HG02588 (cell line): ENCODE measurements at regions not wholly inside any gene's neighbourhood (a gene's known extent, or its start where the extent isn't known, plus 50 kb on each side); places are given as distances from the start of the nearest gene placed in this dataset.

ENCODE experiments used
- ATAC-seq: cut with Tn5 transposase; IDR thresholded peaks from one replicate; pipeline ENCODE4 v1.9.1; 2021; ENCODE audit warnings: mild to moderate bottlenecking, moderate library complexity; ENCODE audit not compliant: unreplicated experiment

GRCh38 chr3:104578558-104578957 is 788.2 kb upstream of the ALCAM start:
- ATAC-seq: no peak

- ATAC-seq: no peak
Observed at GRCh38 chr3:104582092-104582491, 784.6 kb upstream of the ALCAM start.

- no peak for ATAC-seq
Observed at GRCh38 chr3:104584682-104585081, 782.0 kb upstream of the ALCAM start.

GRCh38 chr3:104586344-104586743 is 780.4 kb upstream of the ALCAM start:
- ATAC-seq: no peak

- no peak for ATAC-seq
Observed at GRCh38 chr3:104588442-104588841, 778.3 kb upstream of the ALCAM start.

- ATAC-seq: no peak
Observed at GRCh38 chr3:104591776-104592175, 774.9 kb upstream of the ALCAM start.

- no peak for ATAC-seq
Observed at GRCh38 chr3:104594491-104594890, 772.2 kb upstream of the ALCAM start.

GRCh38 chr3:104596054-104596453 is 770.7 kb upstream of the ALCAM start:
- no peak for ATAC-seq

GRCh38 chr3:104596551-104596950 is 770.2 kb upstream of the ALCAM start:
- ATAC-seq: peak; percentile 90

GRCh38 chr3:104598848-104599511 is 767.7 kb upstream of the ALCAM start:
- no peak for ATAC-seq

GRCh38 chr3:104604326-104605010 is 762.2 kb upstream of the ALCAM start:
- ATAC-seq: no peak

- ATAC-seq: no peak
Observed at GRCh38 chr3:104606812-104607211, 759.9 kb upstream of the ALCAM start.

GRCh38 chr3:104610730-104611652 is 755.7 kb upstream of the ALCAM start:
- ATAC-seq: no peak

GRCh38 chr3:104612218-104612617 is 754.5 kb upstream of the ALCAM start:
- no peak for ATAC-seq

GRCh38 chr3:104614564-104614963 is 752.1 kb upstream of the ALCAM start:
- no peak for ATAC-seq

- ATAC-seq: no peak
Observed at GRCh38 chr3:104628185-104628789, 738.4 kb upstream of the ALCAM start.

- ATAC-seq: no peak
Observed at GRCh38 chr3:104629038-104629437, 737.7 kb upstream of the ALCAM start.

- no peak for ATAC-seq
Observed at GRCh38 chr3:104631254-104631653, 735.5 kb upstream of the ALCAM start.

- no peak for ATAC-seq
Observed at GRCh38 chr3:104632521-104632920, 734.2 kb upstream of the ALCAM start.

GRCh38 chr3:104632947-104633346 is 733.8 kb upstream of the ALCAM start:
- no peak for ATAC-seq

GRCh38 chr3:104635872-104636580 is 730.7 kb upstream of the ALCAM start:
- no peak for ATAC-seq
